DOHH2 (cell line): ENCODE measurements at regions not wholly inside any gene's neighbourhood (a gene's known extent, or its start where the extent isn't known, plus 50 kb on each side); places are given as distances from the start of the nearest gene placed in this dataset.

ENCODE experiments used
- CTCF ChIP-seq: fragments of 200-600 bp; sonication (generic); IDR thresholded peaks from one replicate; pipeline ENCODE4 v1.5.1; 2014; ENCODE audit warnings: antibody characterized with exemption, mild to moderate bottlenecking, low read depth, low read length; ENCODE audit not compliant: poor library complexity, severe bottlenecking
- EZH2phosphoT487 ChIP-seq: fragments of 200-600 bp; sonication (generic); IDR thresholded peaks from 2 replicates; pipeline ENCODE4 v1.6.1; 2017; ENCODE audit warnings: borderline replicate concordance, mild to moderate bottlenecking, antibody characterized with exemption, low read length, moderate library complexity, mixed read lengths

- TF ChIP-seq CTCF (no peak), EZH2phosphoT487 (no peak)
Observed at GRCh38 chr14:55749201-55749812, 169.3 kb downstream of the KTN1 start.
